ENCODE measurements at regions not wholly inside any gene's neighbourhood (a gene's known extent, or its start where the extent isn't known, plus 50 kb on each side); places are given as distances from the start of the nearest gene placed in this dataset.

- Mint-ChIP-seq H3K36me3 (ENCODE audit: insufficient read depth, unreplicated experiment) (peaks cover 2% of the 10 kb centered on the region), H3K4me3 (ENCODE audit: low read depth, unreplicated experiment) (no peak overlapping the region), H3K27me3 (ENCODE audit: unreplicated experiment) (no peaks in the 10 kb centered on the region), H3K9me3 (ENCODE audit: low read depth, unreplicated experiment) (no peaks in the 10 kb centered on the region), H3K27ac (ENCODE audit: unreplicated experiment) (no peak overlapping the region), H3K4me1 (ENCODE audit: low read depth, unreplicated experiment) (no peaks in the 10 kb centered on the region)
- no peak for TF ChIP-seq CTCF (IDR thresholded peaks at IDR 0.05; ENCODE audit: unreplicated experiment)
- CTCF ChIA-PET: no interaction called here
- no TSS peak for BruUV-seq (replicated peaks)
- intact Hi-C loops (cut with micrococcal nuclease; ENCODE audit: unreplicated experiment): no loop called here
- no peak for DNase-seq
These were observed 226.9 kb upstream of the PKN2 start for GRCh38 chr1:88457197-88457596.

GRCh38 chr1:88461007-88461406 is 223.1 kb upstream of the PKN2 start:
- no peak overlapping the region for H3K4me3 Mint-ChIP-seq (ENCODE audit: low read depth, unreplicated experiment)
- no peak overlapping the region for H3K27ac Mint-ChIP-seq (ENCODE audit: unreplicated experiment)
- no peaks in the 10 kb centered on the region for H3K9me3 Mint-ChIP-seq (ENCODE audit: low read depth, unreplicated experiment)
- no peaks in the 10 kb centered on the region for H3K27me3 Mint-ChIP-seq (ENCODE audit: unreplicated experiment)
- H3K4me1 Mint-ChIP-seq (ENCODE audit: low read depth, unreplicated experiment): no peaks in the 10 kb centered on the region
- no peak for DNase-seq
- CTCF ChIA-PET: no interaction called here
- TF ChIP-seq CTCF (IDR thresholded peaks at IDR 0.05; ENCODE audit: unreplicated experiment): no peak
- peaks cover 10% of the 10 kb centered on the region for H3K36me3 Mint-ChIP-seq (ENCODE audit: insufficient read depth, unreplicated experiment)
- intact Hi-C loops (cut with micrococcal nuclease; ENCODE audit: unreplicated experiment): no loop called here
- no TSS peak for BruUV-seq (replicated peaks)

- CTCF ChIA-PET: no interaction called here
- BruUV-seq (replicated peaks): no TSS peak
These were observed 222.0 kb upstream of the PKN2 start for GRCh38 chr1:88462096-88462487.

GRCh38 chr1:88462488-88463261 is 221.4 kb upstream of the PKN2 start:
- Mint-ChIP-seq H3K27me3 (ENCODE audit: unreplicated experiment) (no peaks in the 10 kb centered on the region), H3K36me3 (ENCODE audit: insufficient read depth, unreplicated experiment) (peaks cover 10% of the 10 kb centered on the region), H3K4me1 (ENCODE audit: low read depth, unreplicated experiment) (no peaks in the 10 kb centered on the region), H3K9me3 (ENCODE audit: low read depth, unreplicated experiment) (no peaks in the 10 kb centered on the region), H3K4me3 (ENCODE audit: low read depth, unreplicated experiment) (peak overlapping the region; percentile 75), H3K27ac (ENCODE audit: unreplicated experiment) (no peak overlapping the region)
- intact Hi-C loops (cut with micrococcal nuclease; ENCODE audit: unreplicated experiment): no loop called here
- BruUV-seq (replicated peaks): no TSS peak
- CTCF ChIA-PET: no interaction called here
- TF ChIP-seq CTCF (IDR thresholded peaks at IDR 0.05; ENCODE audit: unreplicated experiment): no peak
- DNase-seq: peak; percentile 40

More at GRCh38 chr1:88462096-88462487, 222.0 kb upstream of the PKN2 start:
- TF ChIP-seq CTCF (IDR thresholded peaks at IDR 0.05; ENCODE audit: unreplicated experiment): no peak
- H3K4me1 Mint-ChIP-seq (ENCODE audit: low read depth, unreplicated experiment): no peaks in the 10 kb centered on the region
- H3K27me3 Mint-ChIP-seq (ENCODE audit: unreplicated experiment): no peaks in the 10 kb centered on the region
- no peak for DNase-seq
- intact Hi-C loops (cut with micrococcal nuclease; ENCODE audit: unreplicated experiment): no loop called here
- peak overlapping the region; percentile 75 for H3K4me3 Mint-ChIP-seq (ENCODE audit: low read depth, unreplicated experiment)
- H3K36me3 Mint-ChIP-seq (ENCODE audit: insufficient read depth, unreplicated experiment): peaks cover 10% of the 10 kb centered on the region
- no peaks in the 10 kb centered on the region for H3K9me3 Mint-ChIP-seq (ENCODE audit: low read depth, unreplicated experiment)
- H3K27ac Mint-ChIP-seq (ENCODE audit: unreplicated experiment): no peak overlapping the region
